ENCODE measurements at regions not wholly inside any gene's neighbourhood (a gene's known extent, or its start where the extent isn't known, plus 50 kb on each side); places are given as distances from the start of the nearest gene placed in this dataset.

DNA sequence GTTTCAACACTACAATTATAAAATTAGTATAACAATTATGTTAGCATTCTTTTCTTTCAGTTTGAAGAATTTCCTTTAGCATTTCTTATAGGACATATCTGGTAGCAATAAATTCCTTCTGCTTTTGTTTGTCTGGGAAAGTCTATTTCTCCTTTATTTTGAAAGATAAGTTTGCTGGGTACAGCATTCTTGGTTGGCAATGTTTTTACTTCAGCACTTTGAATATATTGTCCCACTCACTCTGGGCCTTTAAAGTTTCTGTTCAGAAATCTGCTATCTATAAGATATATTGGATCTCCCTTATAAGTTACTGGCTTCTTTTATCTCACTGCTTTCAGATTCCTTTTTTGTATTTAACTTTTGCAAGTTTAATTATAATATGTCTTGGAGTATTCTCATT, 222.1 kb downstream of the PARM1 start:
- Histone ChIP-seq H3K27me3 (replicated peaks in 1 of 7) (no peaks in the 10 kb centered on the region), H3K4me1 (no peaks in the 10 kb centered on the region), H3K9me3 (peaks cover 8 to 41% (median 28%) of the 10 kb centered on the region in 8 donors), H3K4me3 (no peak overlapping the region), H3K27ac (no peak overlapping the region), H3K36me3 (no peaks in the 10 kb centered on the region)
- no peak for TF ChIP-seq POLR2AphosphoS5 (IDR thresholded peaks at IDR 0.05)
- no peak for TF ChIP-seq POLR2A (IDR thresholded peaks at IDR 0.05)
- TF ChIP-seq, protein P1, sequence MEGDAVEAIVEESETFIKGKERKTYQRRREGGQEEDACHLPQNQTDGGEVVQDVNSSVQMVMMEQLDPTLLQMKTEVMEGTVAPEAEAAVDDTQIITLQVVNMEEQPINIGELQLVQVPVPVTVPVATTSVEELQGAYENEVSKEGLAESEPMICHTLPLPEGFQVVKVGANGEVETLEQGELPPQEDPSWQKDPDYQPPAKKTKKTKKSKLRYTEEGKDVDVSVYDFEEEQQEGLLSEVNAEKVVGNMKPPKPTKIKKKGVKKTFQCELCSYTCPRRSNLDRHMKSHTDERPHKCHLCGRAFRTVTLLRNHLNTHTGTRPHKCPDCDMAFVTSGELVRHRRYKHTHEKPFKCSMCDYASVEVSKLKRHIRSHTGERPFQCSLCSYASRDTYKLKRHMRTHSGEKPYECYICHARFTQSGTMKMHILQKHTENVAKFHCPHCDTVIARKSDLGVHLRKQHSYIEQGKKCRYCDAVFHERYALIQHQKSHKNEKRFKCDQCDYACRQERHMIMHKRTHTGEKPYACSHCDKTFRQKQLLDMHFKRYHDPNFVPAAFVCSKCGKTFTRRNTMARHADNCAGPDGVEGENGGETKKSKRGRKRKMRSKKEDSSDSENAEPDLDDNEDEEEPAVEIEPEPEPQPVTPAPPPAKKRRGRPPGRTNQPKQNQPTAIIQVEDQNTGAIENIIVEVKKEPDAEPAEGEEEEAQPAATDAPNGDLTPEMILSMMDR (IDR thresholded peaks at IDR 0.05 in 8 of 11, conservative IDR thresholded peaks at IDR 0.05 in 3 of 11) = no peak
- no peak for DNase-seq
- intact Hi-C loops (cut with DNase I; ENCODE audit: low total_unique reads) = no loop called here

DNA sequence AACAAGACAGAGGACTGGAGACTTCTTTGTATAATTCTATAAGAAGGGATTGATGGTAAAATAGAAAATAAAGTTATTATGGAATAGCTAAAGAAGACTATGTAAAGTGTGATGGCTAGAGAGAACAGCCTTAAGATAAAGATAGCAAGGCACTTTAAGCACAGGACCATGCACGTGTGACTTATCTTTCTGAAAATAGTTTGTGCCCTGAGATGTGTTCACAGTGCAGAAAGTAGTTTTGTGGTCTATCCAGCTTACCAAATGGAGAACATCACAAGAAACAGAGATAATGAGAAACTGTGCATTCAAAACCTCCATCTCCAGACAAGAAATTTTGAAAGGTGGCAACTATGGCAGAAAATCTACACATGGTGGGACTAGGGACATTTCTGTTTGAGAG, 213.3 kb downstream of the PARM1 start:
- 58 to 76% (median 65%) methylated on average over 1 of the region's 1 CpG for WGBS, 5 donors
- Histone ChIP-seq H3K36me3 (no peaks in the 10 kb centered on the region), H3K9me3 (peaks cover 0 to 7% (median 0%) of the 10 kb centered on the region in 8 donors), H3K4me3 (no peak overlapping the region), H3K27ac (no peak overlapping the region), H3K4me1 (no peaks in the 10 kb centered on the region), H3K27me3 (replicated peaks in 1 of 7) (no peaks in the 10 kb centered on the region)
- intact Hi-C loops (cut with DNase I; ENCODE audit: low total_unique reads) = no loop called here
- no peak for DNase-seq
- TF ChIP-seq, protein P1 (IDR thresholded peaks at IDR 0.05 in 8 of 11, conservative IDR thresholded peaks at IDR 0.05 in 3 of 11) = no peak
- TF ChIP-seq POLR2A (IDR thresholded peaks at IDR 0.05) = no peak
- no peak for TF ChIP-seq POLR2AphosphoS5 (IDR thresholded peaks at IDR 0.05)

DNA sequence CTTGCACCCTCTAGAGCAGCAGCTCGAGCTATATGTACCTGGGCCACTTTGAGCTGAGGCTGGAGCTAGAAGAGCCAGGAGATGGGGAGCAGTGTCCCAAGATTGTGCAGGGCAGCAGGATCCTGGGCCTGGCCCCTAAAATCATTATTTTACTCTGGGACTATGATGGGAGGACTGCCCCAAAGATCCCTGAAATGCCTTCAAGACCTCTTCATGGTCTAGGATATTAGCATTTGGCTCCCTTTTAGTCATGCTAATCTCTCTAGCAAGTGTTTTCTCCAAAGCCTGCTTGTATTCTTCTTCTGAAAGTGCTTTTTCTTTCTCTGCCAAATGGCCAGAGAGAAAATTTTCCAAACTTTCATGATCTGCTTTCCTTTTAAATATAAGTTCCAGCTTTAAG, 211.6 kb downstream of the PARM1 start:
- Histone ChIP-seq H3K27me3 (replicated peaks in 1 of 7) (no peaks in the 10 kb centered on the region), H3K36me3 (no peaks in the 10 kb centered on the region), H3K27ac (no peak overlapping the region), H3K4me3 (no peak overlapping the region), H3K9me3 (peaks cover 0 to 7% (median 0%) of the 10 kb centered on the region in 8 donors), H3K4me1 (no peaks in the 10 kb centered on the region)
- intact Hi-C loops (cut with DNase I; ENCODE audit: low total_unique reads) = no loop called here
- DNase-seq = no peak
- TF ChIP-seq, protein P1 (IDR thresholded peaks at IDR 0.05 in 8 of 11, conservative IDR thresholded peaks at IDR 0.05 in 3 of 11) = no peak
- TF ChIP-seq POLR2A (IDR thresholded peaks at IDR 0.05) = no peak
- no peak for TF ChIP-seq POLR2AphosphoS5 (IDR thresholded peaks at IDR 0.05)
- WGBS, 5 donors = 55 to 83% (median 63%) methylated on average over 1 of the region's 1 CpG

GRCh38 chr4:75142850-75143249, 209.9 kb downstream of the PARM1 start:
- 57 to 79% (median 70%) methylated on average over 1 of the region's 1 CpG for WGBS, 5 donors
- Histone ChIP-seq H3K4me3 (no peak overlapping the region), H3K9me3 (no peaks in the 10 kb centered on the region), H3K4me1 (no peaks in the 10 kb centered on the region), H3K36me3 (no peaks in the 10 kb centered on the region), H3K27me3 (replicated peaks in 1 of 7) (no peaks in the 10 kb centered on the region), H3K27ac (peak overlapping the region in 2 of 8 donors; percentile 4 to 20)
- TF ChIP-seq, protein P1 (IDR thresholded peaks at IDR 0.05 in 8 of 11, conservative IDR thresholded peaks at IDR 0.05 in 3 of 11) = no peak
- TF ChIP-seq POLR2AphosphoS5 (IDR thresholded peaks at IDR 0.05) = no peak
- no peak for TF ChIP-seq POLR2A (IDR thresholded peaks at IDR 0.05)
- DNase-seq = no peak
- intact Hi-C loops (cut with DNase I; ENCODE audit: low total_unique reads) = no loop called here
